HepG2 (cell line): ENCODE measurements at regions not wholly inside any gene's neighbourhood (a gene's known extent, or its start where the extent isn't known, plus 50 kb on each side); places are given as distances from the start of the nearest gene placed in this dataset.

ENCODE experiments used
- ATAC-seq: fragments of 200-7000 bp; cut with Tn5 transposase; 3 replicates; pipeline ENCODE4 v1.9.1; 2020; ENCODE audit warnings: mild to moderate bottlenecking, moderate library complexity
- BruUV-seq: library from RNA; stranded (reverse); fragments of 400-500 nt; replicated peaks from 2 replicates; lab custom pipeline; 2021; lab: Mats Ljungman, UMichigan
- CTCF ChIA-PET: fragments of 300-600 bp; formaldehyde crosslinking; extraction: SDS; loops from one replicate; lab custom pipeline; 2021; ENCODE audit warnings: low total read pairs, inconsistent platforms, low intra/inter-chr PET ratio; lab: Yijun Ruan, JAX
- POLR2A ChIA-PET: fragments of 350-600 bp; sonication (Branson Sonifier 250); formaldehyde crosslinking; loops from one replicate; lab custom pipeline; 2020; ENCODE audit warnings: antibody characterized with exemption, inconsistent platforms; lab: Yijun Ruan, JAX
- DNase-seq: peaks from one replicate; pipeline ENCODE4 v3.0.0-alpha.2; 2015; ENCODE audit warnings: low spot score
- FAIRE-seq: peaks from 3 replicates; lab custom pipeline; 2011; peaks lifted over from hg19 to GRCh38; lab: Jason Lieb, UNC
- H2AFZ ChIP-seq: one replicate; pipeline ENCODE4 v1.6.1; 2011; ENCODE audit warnings: low read length, inconsistent platforms
- H3K27ac ChIP-seq: fragments of 300-600 bp; 3 replicates; pipeline ENCODE4 v1.8.0; 2011; ENCODE audit warnings: mixed run types, mild to moderate bottlenecking, mixed read lengths, low read length, inconsistent platforms; ENCODE audit not compliant: insufficient read depth; ENCODE audit errors: extremely low read length
- H3K27me3 ChIP-seq, 2 experiments: fragments of 200-600 bp in 1 of 2; 2 replicates in 1 of 2; 3 replicates in 1 of 2; pipeline versions ENCODE4 v1.6.0 to v1.8.0; 2011; ENCODE audit warnings: low read length in 2 of 2, mild to moderate bottlenecking in 2 of 2, moderate library complexity in 2 of 2, inconsistent platforms in 1 of 2; ENCODE audit not compliant: insufficient read depth in 2 of 2, control insufficient read depth in 1 of 2
- H3K36me3 ChIP-seq, 2 experiments: fragments of 200-600 bp in 1 of 2; replicated peaks in 1 of 2; 2 replicates in 1 of 2; 3 replicates in 1 of 2; pipeline versions ENCODE4 v1.5.1 to v1.8.0; 2011; ENCODE audit warnings: low read length in 2 of 2, inconsistent platforms in 1 of 2; ENCODE audit not compliant: insufficient read depth in 2 of 2, control insufficient read depth in 1 of 2
- H3K4me1 ChIP-seq: 2 replicates; pipeline ENCODE4 v1.5.1; 2012; ENCODE audit warnings: low read length, inconsistent platforms; ENCODE audit not compliant: insufficient read depth
- H3K4me2 ChIP-seq: 2 replicates; pipeline ENCODE4 v1.6.0; 2011; ENCODE audit warnings: low read depth, low read length, inconsistent platforms
- H3K4me3 ChIP-seq, 3 experiments: fragments of 200-600 bp in 1 of 3; sonication (generic), shearing (Covaris generic) in 1 of 3; replicated peaks in 1 of 3; 2 replicates each; pipeline ENCODE4 v1.5.1; 2011 to 2016; ENCODE audit warnings: low read length in 3 of 3, inconsistent platforms in 2 of 3, low read depth in 2 of 3, mild to moderate bottlenecking in 2 of 3, control low read depth in 1 of 3, mixed read lengths in 1 of 3; ENCODE audit not compliant: insufficient read depth in 1 of 3
- H3K79me2 ChIP-seq: one replicate; pipeline ENCODE4 v1.6.1; 2011; ENCODE audit warnings: low read length, inconsistent platforms; ENCODE audit not compliant: insufficient read depth
- H3K9ac ChIP-seq: 2 replicates; pipeline ENCODE4 v1.6.0; 2011; ENCODE audit warnings: mild to moderate bottlenecking, low read depth, low read length, inconsistent platforms; ENCODE audit not compliant: insufficient read depth
- H3K9me3 ChIP-seq: 2 replicates; pipeline ENCODE4 v1.5.1; 2012; ENCODE audit warnings: mild to moderate bottlenecking, low read length
- H4K20me1 ChIP-seq: 2 replicates; pipeline ENCODE4 v1.6.0; 2011; ENCODE audit warnings: inconsistent platforms, mild to moderate bottlenecking, low read length, moderate library complexity; ENCODE audit not compliant: insufficient read depth
- HOXA5 ChIP-seq: sonication (generic); formaldehyde crosslinking; IDR thresholded peaks from 2 replicates; pipeline ENCODE4 v1.4.0; 2020; ENCODE audit warnings: missing genetic modification reagents
- PRPF4 ChIP-seq: fragments of 200-400 bp; formaldehyde crosslinking; IDR thresholded peaks from 2 replicates; pipeline ENCODE4 v1.6.1; 2016; ENCODE audit warnings: low read length, low read depth; ENCODE audit not compliant: poor library complexity, severe bottlenecking
- SP2 ChIP-seq: sonication (generic); formaldehyde crosslinking; IDR thresholded peaks from 2 replicates; pipeline ENCODE4 v1.5.1; 2020; ENCODE audit warnings: mild to moderate bottlenecking, missing genetic modification reagents
- WGBS: methylation state at CpG from one replicate; pipeline ENCODE4 v1.1.6; 2017; ENCODE audit warnings: low lambda C conversion rate; 5-methylcytosine and 5-hydroxymethylcytosine counted together
- in situ Hi-C: cut with HindIII; loops from 2 replicates; pipeline ENCODE4 v1.10.0; 2017; ENCODE audit warnings: low pct_unique_long_range_greater_than_20kb; ENCODE audit not compliant: extremely low pct_ligation_motif_present
- intact Hi-C: fragments of 100-400 bp; cut with micrococcal nuclease; formaldehyde crosslinking; loops from one replicate; pipeline ENCODE4 v1.10.0; 2022; ENCODE audit not compliant: unreplicated experiment
- TF ChIP-seq, protein P1 (sequence below): sonication (generic); formaldehyde crosslinking; IDR thresholded peaks from 2 replicates; pipeline ENCODE4 v1.4.0; 2020; ENCODE audit warnings: low read depth, missing genetic modification reagents
- TF ChIP-seq, protein P2 (sequence below): IDR thresholded peaks from 2 replicates; pipeline ENCODE4 v1.6.1; 2012; ENCODE audit warnings: low read length, improper control_type of control experiment
- TF ChIP-seq, protein P3 (sequence below): sonication (generic); formaldehyde crosslinking; IDR thresholded peaks from 2 replicates; pipeline ENCODE4 v1.4.0; 2020; ENCODE audit warnings: missing genetic modification reagents, borderline replicate concordance

- TF ChIP-seq, protein P1, sequence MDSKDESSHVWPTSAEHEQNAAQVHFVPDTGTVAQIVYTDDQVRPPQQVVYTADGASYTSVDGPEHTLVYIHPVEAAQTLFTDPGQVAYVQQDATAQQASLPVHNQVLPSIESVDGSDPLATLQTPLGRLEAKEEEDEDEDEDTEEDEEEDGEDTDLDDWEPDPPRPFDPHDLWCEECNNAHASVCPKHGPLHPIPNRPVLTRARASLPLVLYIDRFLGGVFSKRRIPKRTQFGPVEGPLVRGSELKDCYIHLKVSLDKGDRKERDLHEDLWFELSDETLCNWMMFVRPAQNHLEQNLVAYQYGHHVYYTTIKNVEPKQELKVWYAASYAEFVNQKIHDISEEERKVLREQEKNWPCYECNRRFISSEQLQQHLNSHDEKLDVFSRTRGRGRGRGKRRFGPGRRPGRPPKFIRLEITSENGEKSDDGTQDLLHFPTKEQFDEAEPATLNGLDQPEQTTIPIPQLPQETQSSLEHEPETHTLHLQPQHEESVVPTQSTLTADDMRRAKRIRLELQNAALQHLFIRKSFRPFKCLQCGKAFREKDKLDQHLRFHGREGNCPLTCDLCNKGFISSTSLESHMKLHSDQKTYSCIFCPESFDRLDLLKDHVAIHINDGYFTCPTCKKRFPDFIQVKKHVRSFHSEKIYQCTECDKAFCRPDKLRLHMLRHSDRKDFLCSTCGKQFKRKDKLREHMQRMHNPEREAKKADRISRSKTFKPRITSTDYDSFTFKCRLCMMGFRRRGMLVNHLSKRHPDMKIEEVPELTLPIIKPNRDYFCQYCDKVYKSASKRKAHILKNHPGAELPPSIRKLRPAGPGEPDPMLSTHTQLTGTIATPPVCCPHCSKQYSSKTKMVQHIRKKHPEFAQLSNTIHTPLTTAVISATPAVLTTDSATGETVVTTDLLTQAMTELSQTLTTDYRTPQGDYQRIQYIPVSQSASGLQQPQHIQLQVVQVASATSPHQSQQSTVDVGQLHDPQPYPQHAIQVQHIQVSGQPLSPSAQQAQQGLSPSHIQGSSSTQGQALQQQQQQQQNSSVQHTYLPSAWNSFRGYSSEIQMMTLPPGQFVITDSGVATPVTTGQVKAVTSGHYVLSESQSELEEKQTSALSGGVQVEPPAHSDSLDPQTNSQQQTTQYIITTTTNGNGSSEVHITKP = no peak
- TF ChIP-seq PRPF4 = no peak
- Histone ChIP-seq H3K4me1 (no peaks in the 10 kb centered on the region), H3K4me3 (no peak overlapping the region), H2AFZ (no peak overlapping the region), H3K9ac (no peak overlapping the region), H3K9me3 (no peaks in the 10 kb centered on the region), H3K36me3 (no peaks in the 10 kb centered on the region), H3K27ac (no peak overlapping the region), H3K27me3 (no peaks in the 10 kb centered on the region; a peak in 1 of 5 replicates), H3K4me2 (no peak overlapping the region), H4K20me1 (no peaks in the 10 kb centered on the region), H3K79me2 (no peaks in the 10 kb centered on the region)
- ATAC-seq = no peak
- WGBS = 8% methylated on average over 5 of the region's 5 CpGs
- in situ Hi-C loops (no loop called here), intact Hi-C loops (no loop called here)
- FAIRE-seq = no peak
- DNase-seq = no peak
- BruUV-seq = no TSS peak
- CTCF ChIA-PET = no interaction called here
- POLR2A ChIA-PET = no interaction called here
These were observed 147.2 kb upstream of the VSTM2B start for GRCh38 chr19:29378543-29379080.

DNA sequence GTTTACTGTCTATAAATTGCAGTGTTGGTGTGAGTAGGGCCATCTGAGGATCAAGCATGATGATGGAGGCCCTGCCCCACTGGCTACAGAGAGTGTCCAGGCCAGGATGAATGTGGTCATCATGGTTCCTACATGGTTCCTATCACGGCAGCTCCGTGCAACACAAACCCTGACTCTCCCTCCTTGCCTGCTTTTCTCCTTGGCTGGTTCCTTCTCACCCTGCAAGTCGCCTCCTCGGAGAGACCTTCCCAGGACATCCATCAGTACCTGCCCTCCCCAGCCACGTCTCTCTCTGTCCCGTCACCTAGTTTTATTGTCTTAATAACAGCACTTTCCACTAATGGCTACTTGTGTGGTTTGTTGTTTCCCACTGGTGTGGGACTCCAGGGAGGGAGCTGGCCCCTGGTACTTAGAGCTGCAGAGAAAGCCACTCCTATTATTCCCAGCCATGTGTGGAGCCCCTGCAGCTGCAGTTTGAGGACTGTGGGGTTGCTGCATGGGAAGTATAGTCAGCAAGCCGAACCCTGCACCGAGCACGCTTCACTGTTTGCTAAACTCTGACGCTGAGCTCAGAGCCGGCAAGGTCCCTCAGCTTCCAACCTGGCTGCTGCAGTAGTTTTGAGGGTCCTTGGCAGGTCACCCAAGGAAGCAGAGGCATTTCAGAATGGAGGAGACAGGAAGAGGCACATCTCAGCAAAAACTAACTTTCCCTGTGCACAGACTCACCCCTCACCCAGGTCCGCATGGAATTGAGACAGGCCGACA, 146.4 kb upstream of the VSTM2B start:
- no peaks in the 10 kb centered on the region for H3K36me3 ChIP-seq
- ChIA-PET CTCF (no interaction called here), POLR2A (no interaction called here)
- H3K4me1 ChIP-seq = no peaks in the 10 kb centered on the region
- no peak overlapping the region for H3K27ac ChIP-seq
- no peaks in the 10 kb centered on the region; a peak in 1 of 5 replicates for H3K27me3 ChIP-seq
- DNase-seq = no peak
- ATAC-seq = no peak
- no peaks in the 10 kb centered on the region for H4K20me1 ChIP-seq
- intact Hi-C loops = no loop called here
- H2AFZ ChIP-seq = no peak overlapping the region
- 31% methylated on average over 12 of the region's 13 CpGs for WGBS
- no peak overlapping the region for H3K4me3 ChIP-seq
- in situ Hi-C loops = no loop called here
- no peak overlapping the region for H3K4me2 ChIP-seq
- no peaks in the 10 kb centered on the region for H3K9me3 ChIP-seq
- BruUV-seq = no TSS peak
- no peak overlapping the region for H3K9ac ChIP-seq
- no peaks in the 10 kb centered on the region for H3K79me2 ChIP-seq
- FAIRE-seq = no peak
- no peak for TF ChIP-seq SP2 (CRISPR knock-in tag)
- TF ChIP-seq, protein P2, sequence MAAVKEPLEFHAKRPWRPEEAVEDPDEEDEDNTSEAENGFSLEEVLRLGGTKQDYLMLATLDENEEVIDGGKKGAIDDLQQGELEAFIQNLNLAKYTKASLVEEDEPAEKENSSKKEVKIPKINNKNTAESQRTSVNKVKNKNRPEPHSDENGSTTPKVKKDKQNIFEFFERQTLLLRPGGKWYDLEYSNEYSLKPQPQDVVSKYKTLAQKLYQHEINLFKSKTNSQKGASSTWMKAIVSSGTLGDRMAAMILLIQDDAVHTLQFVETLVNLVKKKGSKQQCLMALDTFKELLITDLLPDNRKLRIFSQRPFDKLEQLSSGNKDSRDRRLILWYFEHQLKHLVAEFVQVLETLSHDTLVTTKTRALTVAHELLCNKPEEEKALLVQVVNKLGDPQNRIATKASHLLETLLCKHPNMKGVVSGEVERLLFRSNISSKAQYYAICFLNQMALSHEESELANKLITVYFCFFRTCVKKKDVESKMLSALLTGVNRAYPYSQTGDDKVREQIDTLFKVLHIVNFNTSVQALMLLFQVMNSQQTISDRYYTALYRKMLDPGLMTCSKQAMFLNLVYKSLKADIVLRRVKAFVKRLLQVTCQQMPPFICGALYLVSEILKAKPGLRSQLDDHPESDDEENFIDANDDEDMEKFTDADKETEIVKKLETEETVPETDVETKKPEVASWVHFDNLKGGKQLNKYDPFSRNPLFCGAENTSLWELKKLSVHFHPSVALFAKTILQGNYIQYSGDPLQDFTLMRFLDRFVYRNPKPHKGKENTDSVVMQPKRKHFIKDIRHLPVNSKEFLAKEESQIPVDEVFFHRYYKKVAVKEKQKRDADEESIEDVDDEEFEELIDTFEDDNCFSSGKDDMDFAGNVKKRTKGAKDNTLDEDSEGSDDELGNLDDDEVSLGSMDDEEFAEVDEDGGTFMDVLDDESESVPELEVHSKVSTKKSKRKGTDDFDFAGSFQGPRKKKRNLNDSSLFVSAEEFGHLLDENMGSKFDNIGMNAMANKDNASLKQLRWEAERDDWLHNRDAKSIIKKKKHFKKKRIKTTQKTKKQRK = no peak
- TF ChIP-seq, protein P3, sequence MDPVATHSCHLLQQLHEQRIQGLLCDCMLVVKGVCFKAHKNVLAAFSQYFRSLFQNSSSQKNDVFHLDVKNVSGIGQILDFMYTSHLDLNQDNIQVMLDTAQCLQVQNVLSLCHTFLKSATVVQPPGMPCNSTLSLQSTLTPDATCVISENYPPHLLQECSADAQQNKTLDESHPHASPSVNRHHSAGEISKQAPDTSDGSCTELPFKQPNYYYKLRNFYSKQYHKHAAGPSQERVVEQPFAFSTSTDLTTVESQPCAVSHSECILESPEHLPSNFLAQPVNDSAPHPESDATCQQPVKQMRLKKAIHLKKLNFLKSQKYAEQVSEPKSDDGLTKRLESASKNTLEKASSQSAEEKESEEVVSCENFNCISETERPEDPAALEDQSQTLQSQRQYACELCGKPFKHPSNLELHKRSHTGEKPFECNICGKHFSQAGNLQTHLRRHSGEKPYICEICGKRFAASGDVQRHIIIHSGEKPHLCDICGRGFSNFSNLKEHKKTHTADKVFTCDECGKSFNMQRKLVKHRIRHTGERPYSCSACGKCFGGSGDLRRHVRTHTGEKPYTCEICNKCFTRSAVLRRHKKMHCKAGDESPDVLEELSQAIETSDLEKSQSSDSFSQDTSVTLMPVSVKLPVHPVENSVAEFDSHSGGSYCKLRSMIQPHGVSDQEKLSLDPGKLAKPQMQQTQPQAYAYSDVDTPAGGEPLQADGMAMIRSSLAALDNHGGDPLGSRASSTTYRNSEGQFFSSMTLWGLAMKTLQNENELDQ = no peak
- TF ChIP-seq HOXA5 (CRISPR knock-in tag) = no peak
